HG02610 (cell line): ENCODE measurements at regions not wholly inside any gene's neighbourhood (a gene's known extent, or its start where the extent isn't known, plus 50 kb on each side); places are given as distances from the start of the nearest gene placed in this dataset.
"Not testable (repeated sequence)": the region's sequence is repeated elsewhere in the genome, so short reads cannot be mapped to it uniquely, and the experiment has no call there.

Experiments used
- ATAC-seq: cut with Tn5 transposase; IDR thresholded peaks from one replicate; pipeline ENCODE4 v1.9.1; 2021; ENCODE audit warnings: mild to moderate bottlenecking, moderate library complexity; ENCODE audit not compliant: unreplicated experiment

DNA sequence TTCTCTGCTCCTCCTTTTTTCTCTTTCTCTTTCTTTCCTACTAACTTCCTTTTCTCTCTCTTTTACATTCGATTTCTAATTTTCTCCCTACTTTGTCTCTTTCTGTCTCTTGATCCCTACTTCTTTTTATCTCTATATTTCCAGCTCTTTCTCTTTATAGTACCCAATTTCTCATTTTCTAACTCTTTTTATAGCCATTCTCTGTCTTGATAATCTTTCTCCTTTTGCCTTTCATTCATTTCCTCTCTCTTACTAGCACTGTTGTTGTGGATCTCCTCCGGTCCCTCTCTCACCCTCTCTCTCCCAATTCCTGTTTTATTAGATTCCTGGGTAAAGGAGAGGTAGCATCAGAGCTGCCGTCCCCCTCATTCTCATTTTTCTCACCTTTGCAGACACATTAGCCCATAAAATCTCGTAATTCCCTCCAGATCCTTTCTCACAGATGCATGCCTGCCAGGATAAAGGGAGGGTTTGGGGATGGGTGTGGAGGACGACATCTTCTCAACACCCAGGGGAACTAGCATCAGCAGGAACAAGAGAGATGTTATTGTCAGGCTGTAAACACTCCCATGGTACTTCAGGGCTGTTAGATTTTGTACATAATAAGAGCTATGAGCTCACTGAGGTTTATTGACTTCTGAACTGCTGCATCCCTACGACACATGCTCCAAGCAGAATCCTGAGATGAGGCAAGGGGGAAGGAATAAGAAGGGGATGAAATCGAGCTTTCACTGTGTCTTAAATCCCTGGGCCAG, 159.0 kb upstream of the GALNT2 start:
- no peak for ATAC-seq

DNA sequence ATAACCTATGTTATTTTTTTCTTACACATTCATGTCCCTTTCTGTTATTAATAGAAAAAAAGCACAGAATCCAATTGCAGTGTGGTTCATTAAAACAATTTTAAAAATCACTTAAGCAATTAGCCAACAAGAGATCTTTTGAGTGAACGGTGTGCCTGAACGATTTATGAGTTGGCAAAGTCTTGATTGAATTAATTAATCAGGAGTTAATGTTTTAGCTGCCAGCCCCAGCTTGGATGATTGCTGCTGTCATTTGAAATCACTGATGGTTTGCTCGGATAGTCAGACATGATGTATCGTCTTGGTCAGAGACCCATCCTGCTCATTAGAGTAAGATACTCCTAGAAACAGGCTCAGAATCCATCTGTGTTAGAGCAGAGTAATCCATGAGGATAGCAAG, 158.3 kb upstream of the GALNT2 start:
- ATAC-seq, result no peak

DNA sequence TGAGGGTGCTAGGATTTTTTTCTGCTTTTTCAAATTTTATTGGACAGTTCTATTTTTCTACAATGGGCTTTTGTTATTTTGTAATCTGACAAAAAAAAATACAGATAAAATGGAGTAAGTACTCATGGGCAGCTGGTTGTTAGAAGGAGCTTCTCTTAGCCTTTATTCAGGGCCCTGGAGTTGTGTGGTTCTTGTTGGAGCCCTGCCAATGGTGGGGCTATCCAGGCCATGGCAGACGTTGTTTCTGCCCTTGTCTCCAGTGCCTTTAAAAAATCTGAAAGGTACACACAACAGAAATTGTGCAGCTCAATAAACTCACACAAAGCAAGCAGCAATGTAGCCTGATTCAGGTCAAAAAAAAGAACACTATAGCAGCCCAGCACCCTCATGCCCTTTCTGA, 153.5 kb upstream of the GALNT2 start:
- ATAC-seq, result no peak

DNA sequence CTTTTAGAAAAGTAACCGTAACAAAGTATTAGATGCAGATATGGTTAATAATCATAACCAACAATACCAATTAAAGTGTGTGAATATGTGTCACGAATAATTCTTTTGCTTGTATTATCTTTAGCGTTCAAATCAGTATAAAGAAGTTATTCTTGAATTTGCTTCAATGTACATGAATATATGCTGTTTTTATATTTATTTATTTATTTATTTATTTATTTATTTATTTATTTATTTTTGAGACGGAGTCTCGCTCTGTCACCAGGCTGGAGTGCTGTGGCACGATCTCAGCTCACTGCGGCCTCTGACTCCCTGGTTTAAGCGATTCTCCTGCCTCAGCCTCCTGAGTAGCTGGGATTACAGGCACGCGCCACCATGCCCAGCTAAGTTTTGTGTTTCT, 147.6 kb upstream of the GALNT2 start:
- ATAC-seq, result not testable (repeated sequence)

DNA sequence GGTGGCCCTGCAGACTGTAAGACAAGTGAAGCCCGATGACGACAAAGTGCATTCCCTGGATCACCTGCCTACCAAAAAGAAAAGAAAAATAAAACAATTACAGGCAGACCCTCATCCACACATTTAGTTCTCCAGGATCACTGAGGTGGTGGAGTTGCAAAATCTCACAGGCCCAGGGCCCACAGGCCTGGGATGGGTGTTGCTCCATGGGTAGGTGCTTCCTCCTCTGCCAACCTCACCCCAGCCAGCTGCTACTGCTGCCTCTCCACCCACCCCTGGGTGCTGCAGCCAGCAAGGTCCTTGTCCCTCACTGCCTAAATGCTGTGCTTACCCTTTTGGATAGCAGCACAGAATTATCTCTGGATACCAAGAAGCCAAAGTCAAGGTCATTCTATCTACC, 146.4 kb upstream of the GALNT2 start:
- no peak for ATAC-seq

DNA sequence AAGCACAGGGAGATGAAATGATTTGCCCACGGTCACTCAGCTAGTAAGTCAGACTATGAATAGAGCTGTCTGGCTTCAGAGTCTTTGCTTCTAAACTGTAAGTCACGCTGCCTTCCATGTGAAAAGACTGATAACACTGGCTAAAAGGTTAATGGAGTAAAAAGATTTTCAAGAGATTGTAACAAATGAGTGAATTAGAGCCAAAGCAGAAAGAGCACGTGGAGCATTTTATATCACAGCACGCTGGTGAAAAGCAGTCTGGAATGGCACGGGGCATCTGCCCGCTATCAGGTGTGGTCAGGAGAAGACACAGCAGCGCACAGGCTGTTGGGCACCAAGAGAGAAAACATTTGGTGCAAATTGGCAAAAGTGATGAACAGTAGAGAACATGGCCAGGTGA, 144.8 kb upstream of the GALNT2 start:
- no peak for ATAC-seq

DNA sequence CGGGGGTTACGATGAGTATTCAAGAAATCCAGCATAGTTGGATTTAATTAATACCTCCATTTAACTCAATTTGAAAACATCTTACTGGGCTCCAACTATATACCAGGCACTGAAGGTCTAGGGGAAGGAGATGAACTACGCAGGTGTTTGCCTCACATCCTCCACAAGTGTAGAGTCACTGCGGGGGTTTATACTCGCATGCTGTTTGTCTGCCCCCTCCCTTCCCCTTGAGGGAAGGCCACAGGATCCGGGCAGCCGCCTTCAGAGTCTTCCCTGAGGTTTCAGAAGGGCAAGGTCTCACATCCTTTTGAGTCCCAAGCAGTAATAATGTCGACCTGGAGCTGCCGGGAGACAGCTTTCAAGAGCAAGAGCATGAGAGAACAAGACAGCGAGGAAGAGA, 142.4 kb upstream of the GALNT2 start:
- ATAC-seq, result no peak

DNA sequence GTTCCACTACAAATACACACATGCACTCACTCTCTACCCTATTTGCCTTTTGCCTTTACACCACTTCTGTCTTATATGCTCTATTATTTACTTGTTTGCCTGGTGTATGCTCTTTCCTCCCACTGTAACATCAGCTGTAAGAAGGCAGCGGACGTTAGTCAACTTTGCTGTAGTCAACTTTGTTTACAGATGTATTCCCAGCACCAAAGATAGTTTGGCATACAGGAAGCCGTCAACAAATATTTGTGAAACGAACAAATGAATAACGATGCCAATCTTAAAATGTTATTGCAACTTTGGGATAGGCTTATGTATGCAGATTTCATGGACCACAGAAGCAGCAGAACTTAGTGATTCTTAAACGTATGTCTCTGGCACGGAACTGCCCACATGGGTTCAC, 138.3 kb upstream of the GALNT2 start:
- no peak for ATAC-seq

DNA sequence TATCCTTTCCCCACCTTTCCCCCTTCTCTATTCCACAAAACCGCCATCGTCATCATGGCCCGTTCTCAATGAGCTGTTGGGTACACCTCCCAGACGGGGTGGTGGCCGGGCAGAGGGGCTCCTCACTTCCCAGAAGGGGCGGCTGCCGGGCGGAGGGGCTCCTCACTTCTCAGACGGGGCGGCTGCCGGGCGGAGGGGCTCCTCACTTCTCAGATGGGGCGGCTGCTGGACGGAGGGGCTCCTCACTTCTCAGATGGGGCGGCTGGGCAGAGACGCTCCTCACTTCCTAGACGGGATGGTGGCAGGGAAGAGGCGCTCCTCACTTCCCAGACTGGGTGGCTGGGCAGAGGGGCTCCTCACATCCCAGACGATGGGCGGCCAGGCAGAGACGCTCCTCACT, 135.3 kb upstream of the GALNT2 start:
- not testable (repeated sequence) for ATAC-seq

DNA sequence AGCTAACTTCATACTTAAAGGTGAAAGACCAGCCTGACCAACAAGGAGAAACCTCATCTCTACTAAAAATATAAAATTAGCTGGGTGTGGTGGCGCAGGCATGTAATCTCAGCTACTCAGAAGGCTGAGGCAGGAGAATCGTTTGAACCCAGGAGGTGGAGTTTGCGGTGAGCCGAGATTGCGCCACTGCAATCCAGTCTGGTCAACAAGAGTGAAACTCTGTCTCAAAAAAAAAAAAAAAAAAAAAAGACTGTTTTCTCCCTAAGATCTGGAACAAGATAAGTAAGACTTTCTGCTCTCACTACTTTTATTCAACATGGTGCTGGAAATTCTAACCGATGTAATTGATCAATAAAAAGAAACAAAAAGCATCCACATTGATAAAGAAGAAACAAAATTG, 131.9 kb upstream of the GALNT2 start:
- not testable (repeated sequence) for ATAC-seq

DNA sequence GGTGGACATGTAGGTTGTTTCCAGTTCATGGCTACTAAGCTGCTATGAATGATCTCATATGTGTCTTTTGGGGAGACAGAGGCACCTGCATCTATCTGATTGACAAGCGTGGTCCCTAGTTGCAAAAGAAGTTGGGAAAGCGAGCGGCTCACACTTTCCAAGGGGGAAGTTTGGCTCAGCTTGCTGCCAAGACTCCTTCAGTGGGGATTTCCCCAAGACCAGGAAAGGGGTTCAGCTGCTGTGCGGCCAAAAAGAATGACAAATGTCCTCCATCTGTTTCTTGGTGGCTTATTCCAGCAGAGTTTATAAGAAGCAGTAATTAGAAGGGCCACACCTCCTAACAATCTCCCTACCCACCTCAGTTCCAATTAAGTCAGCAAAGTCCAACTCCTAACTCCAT, 128.5 kb upstream of the GALNT2 start:
- no peak for ATAC-seq

DNA sequence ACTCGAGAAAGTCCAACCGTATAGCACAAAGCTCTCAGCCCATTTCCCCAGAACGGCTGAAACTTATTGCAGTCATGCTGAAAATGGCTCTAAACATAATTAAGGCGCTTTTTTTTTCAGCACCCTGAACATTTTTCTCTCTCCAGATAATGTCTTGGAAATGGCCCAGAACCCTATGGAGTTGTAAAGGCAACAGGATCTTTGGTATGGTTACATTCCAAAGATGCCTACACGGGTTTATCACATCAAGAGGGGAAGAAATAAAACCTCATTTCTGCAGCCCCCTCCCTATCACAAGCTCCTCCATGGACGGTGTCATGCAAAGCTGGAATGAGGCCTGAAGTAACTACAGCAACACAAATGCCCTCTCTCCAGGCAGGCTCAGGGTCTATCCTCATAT, 126.4 kb upstream of the GALNT2 start:
- no peak for ATAC-seq

DNA sequence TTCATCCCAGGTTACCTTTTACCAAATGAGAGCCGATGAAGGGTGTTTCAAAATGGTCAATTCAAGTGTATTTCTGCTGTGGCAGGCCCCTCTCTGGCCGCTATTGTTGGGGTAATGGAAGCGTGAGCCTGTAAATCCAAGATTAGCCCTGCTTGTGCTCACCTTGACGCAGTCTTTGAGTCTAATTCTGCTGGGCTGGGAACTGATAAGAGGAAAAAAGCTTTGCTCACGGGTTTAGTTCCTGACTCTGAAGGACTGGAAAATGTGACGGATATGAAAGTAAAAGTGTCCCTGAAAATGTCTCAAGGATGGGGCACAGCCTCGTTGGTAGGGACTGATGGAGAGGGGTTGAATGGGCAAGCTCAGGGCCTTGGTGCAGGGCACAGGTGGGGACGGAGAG, 125.9 kb upstream of the GALNT2 start:
- ATAC-seq, result no peak

DNA sequence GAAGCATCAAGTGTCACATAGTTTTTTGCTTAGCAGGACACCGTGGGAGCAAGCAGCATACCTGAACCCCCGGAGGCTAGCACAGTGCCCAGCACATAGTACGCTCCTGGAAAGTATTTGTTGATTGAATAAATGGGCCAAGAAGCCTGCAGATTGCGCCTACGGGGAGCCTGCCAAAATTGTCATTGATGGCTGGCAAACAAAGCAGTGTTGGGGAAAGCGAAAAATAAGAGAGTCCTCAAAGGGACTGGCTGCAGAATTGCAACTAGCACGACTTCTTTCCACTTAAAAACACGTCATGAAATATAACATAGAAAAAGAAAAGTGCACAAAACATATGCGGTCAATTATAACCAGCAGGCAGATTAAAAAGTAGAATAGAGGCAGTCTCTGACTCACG, 125.2 kb upstream of the GALNT2 start:
- no peak for ATAC-seq

DNA sequence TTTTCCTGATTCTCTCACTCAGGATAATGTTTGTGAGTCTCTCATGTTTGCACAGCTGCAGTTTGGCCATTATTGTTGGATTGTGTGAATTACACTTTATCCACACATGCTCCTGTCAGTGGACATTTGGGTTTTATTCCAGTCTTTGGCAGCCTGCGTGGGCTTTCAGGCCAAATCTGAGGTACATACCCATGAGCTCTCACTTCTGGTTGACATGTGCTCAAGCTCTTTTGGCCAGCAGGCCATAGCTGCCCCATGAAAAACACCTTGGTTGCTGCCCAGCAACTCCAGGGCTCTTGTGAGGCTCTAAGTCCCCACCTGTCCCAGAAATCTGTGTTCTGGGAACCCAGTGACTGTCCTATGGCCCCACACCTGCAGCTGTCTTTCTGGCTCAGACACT, 124.5 kb upstream of the GALNT2 start:
- no peak for ATAC-seq

DNA sequence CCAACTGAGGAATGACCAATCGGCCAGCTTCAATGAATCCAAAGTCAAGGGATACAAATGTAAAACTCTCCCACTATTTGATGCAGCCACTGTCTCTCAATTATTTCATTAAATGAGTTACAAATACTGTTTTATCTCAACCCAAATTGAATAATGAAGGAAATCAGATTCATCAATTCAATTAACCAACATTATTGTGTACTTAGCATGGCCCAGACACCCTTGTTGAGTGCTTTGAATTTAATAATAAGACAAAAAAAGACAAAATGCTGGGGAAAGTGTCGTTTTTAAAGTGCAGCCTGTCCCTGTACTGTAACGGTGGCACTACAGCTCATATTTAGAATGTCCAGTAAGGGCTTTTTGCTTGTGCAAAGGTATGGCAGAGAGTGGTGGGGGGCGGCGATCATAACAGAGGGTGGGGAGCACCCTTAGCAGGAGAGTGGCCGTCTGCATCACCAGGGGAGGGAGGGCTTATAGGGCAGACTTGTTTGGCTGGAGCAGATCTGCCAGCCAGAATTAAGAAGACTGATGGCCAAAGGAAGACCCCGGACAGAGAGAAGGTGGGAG, 123.8 kb upstream of the GALNT2 start:
- no peak for ATAC-seq

DNA sequence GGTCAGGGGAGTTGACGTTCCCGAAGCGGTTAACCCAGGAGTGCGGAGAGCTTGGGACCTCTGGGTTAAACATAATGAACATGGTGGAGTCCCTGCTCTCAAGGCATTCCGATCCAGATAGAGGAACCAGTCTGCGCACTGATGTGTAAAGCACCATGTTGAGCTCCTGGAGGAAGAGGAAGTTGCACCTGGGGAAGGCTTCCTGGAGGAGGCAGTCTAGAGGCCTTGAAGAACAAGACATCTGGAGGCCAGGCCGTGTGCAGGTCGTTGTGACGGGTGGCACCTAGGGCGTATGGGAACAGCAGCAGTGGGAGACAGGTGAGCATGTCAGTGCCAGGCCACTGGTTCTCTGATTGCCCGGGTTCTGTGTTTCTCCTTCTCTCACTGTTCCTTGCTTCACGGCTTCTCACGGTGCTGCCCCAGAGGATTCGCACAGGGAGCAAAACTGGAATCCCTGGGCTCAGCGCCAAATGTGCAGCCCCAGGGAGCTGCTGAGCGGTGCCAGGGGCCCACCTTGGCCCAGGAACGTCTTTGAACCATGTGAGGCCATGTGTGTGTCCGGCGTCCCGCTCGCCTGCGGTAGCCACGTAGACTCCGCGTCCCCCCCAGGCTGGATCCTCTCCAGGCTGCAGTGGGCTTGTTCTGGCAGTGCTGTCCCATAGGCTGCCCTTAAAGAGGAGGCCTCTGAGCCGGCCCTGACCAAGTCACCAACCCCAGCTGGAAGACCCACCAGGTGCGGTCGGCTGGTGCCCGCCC, 122.9 kb upstream of the GALNT2 start:
- no peak for ATAC-seq

DNA sequence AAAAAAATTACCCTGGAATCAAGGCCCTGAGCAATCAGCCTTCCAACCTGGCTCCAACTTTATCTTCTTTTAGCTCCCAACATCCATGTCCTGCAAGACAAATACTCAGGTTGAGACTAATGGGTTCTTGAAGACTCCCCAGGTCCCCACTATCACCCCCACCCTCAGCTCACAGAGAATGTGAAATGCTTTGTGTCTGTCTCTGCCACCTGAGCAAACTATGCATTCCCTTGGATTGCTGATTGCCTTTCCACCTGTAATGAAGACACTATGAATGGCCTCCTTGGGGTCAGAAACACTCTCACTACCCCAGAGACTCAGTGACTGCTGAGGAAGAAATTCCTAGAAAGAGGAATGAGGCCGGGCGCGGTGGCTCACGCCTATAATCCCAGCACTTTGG, 121.2 kb upstream of the GALNT2 start:
- ATAC-seq, result no peak

DNA sequence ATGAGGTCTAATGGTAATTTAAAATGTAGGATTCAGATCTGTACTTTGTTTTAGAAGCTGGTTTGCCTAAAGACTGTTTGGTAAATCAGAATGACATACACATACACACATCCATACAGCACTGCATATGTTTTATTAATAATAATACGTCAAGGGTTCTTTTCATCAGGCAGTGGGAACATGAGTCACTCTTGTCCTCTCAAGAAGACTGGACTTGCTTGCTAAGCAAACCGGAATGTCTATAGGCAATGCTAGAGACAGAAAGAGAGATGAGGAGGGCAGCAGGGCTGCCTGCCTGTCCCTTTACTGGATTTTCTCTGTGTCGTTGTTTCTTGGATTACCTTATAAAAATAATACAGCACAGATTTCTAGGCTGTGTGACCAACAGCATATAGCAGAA, 119.1 kb upstream of the GALNT2 start:
- no peak for ATAC-seq

DNA sequence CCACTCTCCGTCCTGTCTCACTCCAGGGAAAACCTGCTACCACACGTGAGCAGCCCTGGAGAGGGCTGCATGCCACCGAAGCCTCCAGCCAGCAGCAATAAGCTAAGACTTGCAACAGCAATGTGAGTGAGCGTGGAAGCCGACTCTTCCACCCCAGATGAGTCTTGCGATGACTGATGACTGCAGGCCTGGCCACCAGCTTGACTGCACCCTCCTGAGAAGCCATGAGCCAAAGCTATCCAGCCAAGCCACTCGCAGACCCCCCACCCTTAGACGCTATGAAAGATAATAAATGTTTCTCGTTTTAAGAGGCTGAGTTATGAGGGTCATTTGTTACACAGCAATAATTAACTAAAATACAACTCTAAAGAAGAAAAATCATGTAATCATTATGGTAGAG, 118.6 kb upstream of the GALNT2 start:
- ATAC-seq, result no peak

DNA sequence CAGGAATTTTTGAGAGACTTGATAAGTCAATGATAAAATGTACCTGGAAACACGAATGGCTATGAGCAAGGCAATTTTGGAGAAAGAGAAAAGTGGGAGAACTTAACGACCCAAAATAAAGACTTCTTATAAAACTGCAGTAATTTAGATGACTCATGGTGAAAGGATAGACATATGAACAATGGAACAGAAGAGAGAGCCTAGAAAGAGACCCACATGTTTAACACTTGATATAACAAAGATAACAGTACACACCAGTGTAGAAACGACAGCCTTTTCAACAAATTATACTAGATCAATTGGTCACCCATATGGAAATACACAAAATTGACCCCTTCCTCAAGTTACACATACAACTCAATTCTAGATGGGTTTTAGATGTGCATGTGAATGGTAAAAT, 117.5 kb upstream of the GALNT2 start:
- ATAC-seq, result no peak

DNA sequence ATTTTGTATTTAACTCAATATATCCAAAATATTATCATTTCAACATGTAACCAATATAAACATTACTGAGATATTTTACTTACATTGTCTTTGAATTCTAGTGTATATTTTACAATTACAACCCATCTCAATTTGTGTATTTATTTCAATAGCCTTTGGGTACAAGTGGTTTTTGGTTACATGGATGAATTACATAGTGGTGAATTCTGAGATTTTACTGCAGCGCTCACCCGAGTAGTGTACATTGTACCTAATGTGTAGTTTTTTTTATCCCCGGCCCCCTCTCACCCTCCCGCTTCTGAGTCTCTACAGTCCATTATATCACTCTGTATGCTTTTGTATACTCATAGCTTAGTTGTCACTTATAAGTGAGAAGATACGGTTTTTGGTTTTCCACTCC, 117.0 kb upstream of the GALNT2 start:
- no peak for ATAC-seq
